SK-N-SH (cell line): ENCODE measurements at regions not wholly inside any gene's neighbourhood (a gene's known extent, or its start where the extent isn't known, plus 50 kb on each side); places are given as distances from the start of the nearest gene placed in this dataset.

Experiments
- GATA2 ChIP-seq: sonication (generic); formaldehyde crosslinking; IDR thresholded peaks from 2 replicates; pipeline ENCODE4 v1.5.0; 2020; ENCODE audit warnings: mild to moderate bottlenecking, missing genetic modification reagents
- MAX ChIP-seq: IDR thresholded peaks from 2 replicates; pipeline ENCODE4 v1.4.0; 2012; ENCODE audit warnings: low read depth
- USF2 ChIP-seq: fragments of 150-350 bp; IDR thresholded peaks from 2 replicates; pipeline ENCODE4 v1.6.1; 2017; ENCODE audit warnings: antibody characterized with exemption, low read length, low read depth, borderline replicate concordance

GRCh38 chr9:108688676-108689075 lies 167.1 kb downstream of the ACTL7B start:
- TF ChIP-seq MAX = no peak
- no peak for TF ChIP-seq USF2
- TF ChIP-seq GATA2 (CRISPR knock-in tag) = no peak
